Activated T-cell treated with anti-CD3 and anti-CD28 coated beads for 48 hours (primary cell): ENCODE measurements at regions not wholly inside any gene's neighbourhood (a gene's known extent, or its start where the extent isn't known, plus 50 kb on each side); places are given as distances from the start of the nearest gene placed in this dataset.

Experiments used
- DNase-seq: peaks from one replicate; pipeline ENCODE4 v3.0.0-alpha.2; 2020; ENCODE audit warnings: low read depth

GRCh38 chr2:60096556-60096955 is 456.9 kb downstream of the BCL11A start:
- DNase-seq = no peak

GRCh38 chr2:60095903-60096302 is 457.6 kb downstream of the BCL11A start:
- DNase-seq = no peak

- DNase-seq = no peak
Observed at GRCh38 chr2:60095202-60095815, 458.1 kb downstream of the BCL11A start.

GRCh38 chr2:60094450-60094929 is 459.0 kb downstream of the BCL11A start:
- DNase-seq = no peak

- no peak for DNase-seq
Observed at GRCh38 chr2:60092781-60093180, 460.7 kb downstream of the BCL11A start.

- DNase-seq = no peak
Observed at GRCh38 chr2:60091894-60092293, 461.6 kb downstream of the BCL11A start.

- DNase-seq = no peak
Observed at GRCh38 chr2:60091266-60091665, 462.2 kb downstream of the BCL11A start.

- no peak for DNase-seq
Observed at GRCh38 chr2:60079562-60079961, 473.9 kb downstream of the BCL11A start.

- no peak for DNase-seq
Observed at GRCh38 chr2:60075048-60075447, 478.4 kb downstream of the BCL11A start.

- no peak for DNase-seq
Observed at GRCh38 chr2:60073201-60073600, 480.3 kb downstream of the BCL11A start.

GRCh38 chr2:60072609-60073008 is 480.8 kb downstream of the BCL11A start:
- DNase-seq = no peak

- no peak for DNase-seq
Observed at GRCh38 chr2:60071490-60071831, 482.0 kb downstream of the BCL11A start.

GRCh38 chr2:60070736-60071489 is 482.5 kb downstream of the BCL11A start:
- no peak for DNase-seq

GRCh38 chr2:60070196-60070595 is 483.3 kb downstream of the BCL11A start:
- no peak for DNase-seq

GRCh38 chr2:60068755-60069154 is 484.7 kb downstream of the BCL11A start:
- no peak for DNase-seq

GRCh38 chr2:60067006-60067405 is 486.4 kb downstream of the BCL11A start:
- no peak for DNase-seq

- no peak for DNase-seq
Observed at GRCh38 chr2:60066096-60066839, 487.2 kb downstream of the BCL11A start.

GRCh38 chr2:60064687-60065389 is 488.6 kb downstream of the BCL11A start:
- DNase-seq = no peak

- no peak for DNase-seq
Observed at GRCh38 chr2:60058781-60059180, 494.7 kb downstream of the BCL11A start.

GRCh38 chr2:60054571-60055340 is 498.7 kb downstream of the BCL11A start:
- DNase-seq = no peak

GRCh38 chr2:60053791-60054190 is 499.7 kb downstream of the BCL11A start:
- DNase-seq = no peak

- no peak for DNase-seq
Observed at GRCh38 chr2:60052601-60053000, 500.9 kb downstream of the BCL11A start.
